IPS DF 6.9 (cell line): ENCODE measurements at regions not wholly inside any gene's neighbourhood (a gene's known extent, or its start where the extent isn't known, plus 50 kb on each side); places are given as distances from the start of the nearest gene placed in this dataset.
A peak's percentile ranks its signal among the peaks of the same experiment; 100 is the strongest.

ENCODE experiments used
- DNase-seq: peaks from one replicate; pipeline ENCODE4 v3.0.0-alpha.2; 2013; ENCODE audit warnings: low read depth, low spot score
- H3K27ac ChIP-seq: one replicate; pipeline ENCODE4 v1.5.1; 2013; ENCODE audit warnings: low read length, control low read depth
- H3K27me3 ChIP-seq: 2 replicates; pipeline ENCODE4 v1.6.1; 2013; ENCODE audit warnings: mild to moderate bottlenecking, low read length; ENCODE audit not compliant: control insufficient read depth, insufficient read depth
- H3K36me3 ChIP-seq: 2 replicates; pipeline ENCODE4 v1.6.1; 2013; ENCODE audit warnings: low read length; ENCODE audit not compliant: control insufficient read depth, insufficient read depth
- H3K4me1 ChIP-seq: 2 replicates; pipeline ENCODE4 v1.6.1; 2013; ENCODE audit warnings: low read length; ENCODE audit not compliant: control insufficient read depth, insufficient read depth
- H3K4me3 ChIP-seq: 2 replicates; pipeline ENCODE4 v1.5.1; 2013; ENCODE audit warnings: mild to moderate bottlenecking, low read length
- H3K9me3 ChIP-seq: 2 replicates; pipeline ENCODE4 v1.6.1; 2013; ENCODE audit warnings: low read length, inconsistent platforms; ENCODE audit not compliant: control insufficient read depth, insufficient read depth
- WGBS: extraction: QIAGEN DNeasy Blood & Tissue Kit; methylation state at CpG from one replicate; pipeline ENCODE4 v1.1.7; 2013; ENCODE audit warnings: mixed read lengths, missing lambda C conversion rate; ENCODE audit not compliant: insufficient read length, insufficient coverage; 5-methylcytosine and 5-hydroxymethylcytosine counted together

DNA sequence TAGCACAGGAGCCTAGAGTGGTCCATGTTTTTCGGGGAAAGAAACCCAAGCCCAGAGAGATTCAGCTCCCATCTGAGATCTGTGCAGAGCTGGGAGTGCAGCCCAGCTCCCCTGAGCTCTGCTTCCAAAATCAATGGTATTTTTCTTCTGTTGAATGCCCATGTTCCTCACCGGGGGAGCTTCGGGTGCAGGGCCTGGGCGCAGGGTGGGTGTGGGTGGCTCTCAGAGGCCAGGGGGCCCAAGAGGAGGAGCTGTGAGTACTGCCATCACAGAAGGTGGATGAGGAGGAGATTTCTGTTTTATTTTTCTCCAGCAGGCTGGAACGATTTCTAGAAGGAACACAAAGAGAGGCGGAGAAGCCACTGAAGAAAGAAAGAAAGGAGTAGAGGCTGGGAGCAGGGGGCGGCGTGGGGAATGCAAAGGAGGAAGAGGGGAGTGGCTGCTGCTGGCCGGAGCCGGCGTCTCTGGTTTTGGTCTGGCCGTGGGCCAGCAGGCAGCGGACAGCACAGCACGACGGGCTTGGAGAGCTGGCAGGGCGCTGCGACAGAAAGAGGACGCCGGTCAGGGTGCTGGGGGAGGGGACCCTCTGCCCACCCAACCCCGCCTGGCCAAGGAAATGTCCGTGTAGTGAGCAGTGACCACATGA, 76.2 kb upstream of the KSR1 start:
- H3K4me1 ChIP-seq = 0 out of 2 replicates have a peak, but pooled peaks cover 1% of the 10 kb centered on the region
- H3K36me3 ChIP-seq = no peaks in the 10 kb centered on the region
- H3K27ac ChIP-seq = no peak overlapping the region
- H3K27me3 ChIP-seq = no peaks in the 10 kb centered on the region
- no peaks in the 10 kb centered on the region for H3K9me3 ChIP-seq
- no peak for DNase-seq
- WGBS = no CpG with 5 or more reads among the region's 21 CpGs
- no peak overlapping the region for H3K4me3 ChIP-seq

DNA sequence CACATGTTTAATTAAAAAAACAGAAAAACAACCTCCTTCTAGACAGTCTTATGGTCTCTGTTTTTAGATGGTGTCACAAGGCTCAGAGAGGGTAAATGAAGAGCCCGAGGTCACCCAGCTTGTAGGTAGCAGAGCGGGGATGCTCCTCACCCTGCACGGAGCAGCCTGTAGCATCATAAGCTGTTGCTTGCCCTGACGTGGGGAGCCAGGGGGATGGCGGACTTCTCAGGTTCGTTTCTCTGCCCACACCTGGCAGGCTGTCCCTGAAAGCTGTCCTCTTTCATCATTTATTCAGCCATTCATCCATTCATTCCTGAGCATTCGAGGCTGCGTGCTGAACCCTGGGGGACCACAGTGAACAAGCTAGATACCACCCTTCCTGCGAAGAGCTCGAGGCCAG, 75.7 kb upstream of the KSR1 start:
- no peaks in the 10 kb centered on the region for H3K9me3 ChIP-seq
- no peak overlapping the region for H3K4me3 ChIP-seq
- H3K27me3 ChIP-seq = no peaks in the 10 kb centered on the region
- H3K27ac ChIP-seq = no peak overlapping the region
- DNase-seq = no peak
- no CpG with 5 or more reads among the region's 10 CpGs for WGBS
- no peaks in the 10 kb centered on the region for H3K36me3 ChIP-seq
- 0 out of 2 replicates have a peak, but pooled peaks cover 1% of the 10 kb centered on the region for H3K4me1 ChIP-seq

GRCh38 chr17:27381007-27381501, 75.2 kb upstream of the KSR1 start:
- H3K9me3 ChIP-seq = no peaks in the 10 kb centered on the region
- no peak overlapping the region for H3K4me3 ChIP-seq
- no peak overlapping the region for H3K27ac ChIP-seq
- H3K36me3 ChIP-seq = no peaks in the 10 kb centered on the region
- 0 out of 2 replicates have a peak, but pooled peaks cover 1% of the 10 kb centered on the region for H3K4me1 ChIP-seq
- DNase-seq = peak; percentile 68
- H3K27me3 ChIP-seq = no peaks in the 10 kb centered on the region
- WGBS = no CpG with 5 or more reads among the region's 22 CpGs

DNA sequence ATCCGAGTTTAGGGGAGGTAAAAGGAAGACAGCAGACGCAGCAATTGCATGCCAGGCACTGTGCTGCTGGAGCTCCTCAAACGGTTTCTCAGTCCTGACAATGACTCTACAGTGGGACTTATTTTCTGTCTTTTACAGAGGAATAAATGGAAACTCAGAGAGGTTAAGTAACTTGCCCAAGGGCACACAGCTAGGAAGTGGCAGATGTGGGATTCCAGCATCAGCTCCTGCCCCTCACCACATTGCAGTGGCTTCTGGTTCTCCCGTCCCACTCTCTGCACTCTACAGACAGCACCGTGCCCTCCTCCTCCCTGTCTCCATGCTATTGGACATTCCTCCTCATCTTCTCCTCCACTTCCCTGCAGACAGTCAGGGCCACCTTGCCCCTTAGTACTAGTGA, 74.2 kb upstream of the KSR1 start:
- no peaks in the 10 kb centered on the region for H3K36me3 ChIP-seq
- H3K27me3 ChIP-seq = no peaks in the 10 kb centered on the region
- no CpG with 5 or more reads among the region's 5 CpGs for WGBS

DNA sequence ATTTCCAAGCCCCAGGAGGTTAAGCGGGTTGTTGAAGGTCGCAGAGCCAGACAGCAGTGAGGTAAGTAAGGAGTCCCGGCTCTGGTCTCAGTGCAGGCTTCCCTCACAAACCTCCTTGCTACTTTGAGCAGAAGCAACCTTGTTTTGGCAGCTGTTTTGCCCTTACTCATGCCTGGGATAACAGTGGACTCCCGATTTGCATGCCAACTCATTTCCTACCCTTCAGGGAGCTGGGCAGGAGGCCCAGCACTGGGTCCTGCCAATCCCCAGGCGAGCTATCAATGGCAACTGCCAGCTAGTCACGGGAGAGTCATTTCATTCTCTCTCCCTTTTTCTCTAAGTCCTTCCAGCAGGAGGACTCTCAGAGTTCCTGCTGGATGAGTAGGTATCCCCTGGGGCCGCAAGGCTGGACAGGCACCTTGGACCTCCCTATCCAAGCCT, 72.0 kb upstream of the KSR1 start:
- no CpG with 5 or more reads among the region's 7 CpGs for WGBS
- H3K9me3 ChIP-seq = no peaks in the 10 kb centered on the region
- no peaks in the 10 kb centered on the region for H3K36me3 ChIP-seq
- DNase-seq = no peak
- H3K27me3 ChIP-seq = no peaks in the 10 kb centered on the region
- no peak overlapping the region for H3K27ac ChIP-seq
- H3K4me3 ChIP-seq = no peak overlapping the region
- 0 out of 2 replicates have a peak, but pooled peaks cover 3% of the 10 kb centered on the region for H3K4me1 ChIP-seq

More for the DNA sequence above, 74.2 kb upstream of the KSR1 start:
- H3K4me1 ChIP-seq = 0 out of 2 replicates have a peak, but pooled peaks cover 1% of the 10 kb centered on the region
- no peak overlapping the region for H3K4me3 ChIP-seq
- DNase-seq = no peak
- H3K27ac ChIP-seq = no peak overlapping the region
- H3K9me3 ChIP-seq = no peaks in the 10 kb centered on the region

- Histone ChIP-seq H3K4me1 (0 out of 2 replicates have a peak, but pooled peaks cover 3% of the 10 kb centered on the region), H3K27ac (no peak overlapping the region), H3K9me3 (no peaks in the 10 kb centered on the region), H3K27me3 (no peaks in the 10 kb centered on the region), H3K36me3 (no peaks in the 10 kb centered on the region), H3K4me3 (no peak overlapping the region)
- WGBS = no CpG with 5 or more reads among the region's 2 CpGs
- DNase-seq = no peak
Measured at GRCh38 chr17:27384726-27385125, 71.5 kb upstream of the KSR1 start.

DNA sequence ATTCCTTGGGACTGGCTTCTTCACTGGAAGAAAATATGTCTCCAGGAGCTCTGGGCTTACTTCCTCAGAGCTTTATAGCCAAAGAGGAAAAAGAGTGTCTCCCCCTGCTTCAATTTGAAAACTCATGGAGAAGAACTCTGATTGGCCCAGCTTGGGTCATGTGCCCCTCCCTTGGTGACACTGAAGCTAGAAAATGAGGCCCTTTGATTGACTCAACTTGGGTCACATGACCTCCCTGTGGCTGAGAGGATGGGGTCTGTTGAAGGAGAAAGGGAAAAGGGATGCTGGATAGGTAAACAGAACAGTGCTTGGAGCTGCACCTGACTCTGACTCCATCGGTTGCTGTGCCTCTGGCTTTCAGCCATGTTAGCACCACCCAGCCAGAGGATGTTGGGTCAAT, 70.6 kb upstream of the KSR1 start:
- 0 out of 2 replicates have a peak, but pooled peaks cover 3% of the 10 kb centered on the region for H3K4me1 ChIP-seq
- H3K9me3 ChIP-seq = no peaks in the 10 kb centered on the region
- H3K27ac ChIP-seq = no peak overlapping the region
- no CpG with 5 or more reads among the region's 1 CpG for WGBS
- no peaks in the 10 kb centered on the region for H3K36me3 ChIP-seq
- no peak overlapping the region for H3K4me3 ChIP-seq
- DNase-seq = no peak
- no peaks in the 10 kb centered on the region for H3K27me3 ChIP-seq

- no CpG with 5 or more reads among the region's 12 CpGs for WGBS
- Histone ChIP-seq H3K27ac (no peak overlapping the region), H3K36me3 (no peaks in the 10 kb centered on the region), H3K4me3 (no peak overlapping the region), H3K9me3 (no peaks in the 10 kb centered on the region), H3K4me1 (0 out of 2 replicates have a peak, but pooled peaks cover 1% of the 10 kb centered on the region), H3K27me3 (no peaks in the 10 kb centered on the region)
- DNase-seq = no peak
Measured at GRCh38 chr17:27386206-27387075, 69.8 kb upstream of the KSR1 start.

DNA sequence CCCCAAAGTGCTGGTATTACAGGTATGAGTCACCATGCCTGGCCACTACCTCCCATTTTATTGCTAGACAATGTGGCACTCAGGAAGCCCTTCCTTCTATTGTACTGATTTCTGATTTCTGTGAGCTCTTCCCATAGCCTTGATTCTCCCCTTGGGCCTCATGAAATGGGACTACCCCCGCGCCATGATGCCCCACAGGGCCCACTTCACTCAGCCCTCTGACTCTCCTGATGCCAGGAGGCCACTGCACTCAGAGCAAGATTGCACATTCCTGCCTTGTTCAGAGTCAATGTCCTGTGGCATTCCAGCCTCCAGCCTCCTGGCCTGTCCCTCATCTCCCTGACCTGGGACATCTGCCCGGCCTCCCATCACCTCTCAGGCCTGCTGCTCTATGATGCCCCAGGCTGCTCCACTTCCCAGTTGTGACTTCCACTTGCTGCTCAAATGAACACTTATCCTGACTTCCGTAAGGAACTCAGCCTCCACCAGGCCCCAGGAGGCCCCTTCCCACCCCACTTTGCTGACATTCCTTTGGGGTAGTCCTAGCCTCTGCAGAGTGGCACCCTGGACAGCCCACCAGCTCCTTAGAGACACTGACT, 66.6 kb upstream of the KSR1 start:
- H3K4me1 ChIP-seq = 0 out of 2 replicates have a peak, but pooled peaks cover 1% of the 10 kb centered on the region
- no peaks in the 10 kb centered on the region for H3K9me3 ChIP-seq
- no peak overlapping the region for H3K27ac ChIP-seq
- no CpG with 5 or more reads among the region's 4 CpGs for WGBS
- no peak overlapping the region for H3K4me3 ChIP-seq
- no peak for DNase-seq
- H3K36me3 ChIP-seq = no peaks in the 10 kb centered on the region
- H3K27me3 ChIP-seq = no peaks in the 10 kb centered on the region

GRCh38 chr17:27390540-27390939, 65.7 kb upstream of the KSR1 start:
- H3K9me3 ChIP-seq = no peaks in the 10 kb centered on the region
- H3K4me3 ChIP-seq = no peak overlapping the region
- H3K27ac ChIP-seq = no peak overlapping the region
- WGBS = no CpG with 5 or more reads among the region's 8 CpGs
- no peak for DNase-seq
- no peaks in the 10 kb centered on the region for H3K27me3 ChIP-seq
- no peaks in the 10 kb centered on the region for H3K36me3 ChIP-seq
- H3K4me1 ChIP-seq = 0 out of 2 replicates have a peak, but pooled peaks cover 1% of the 10 kb centered on the region
